ENCODE measurements at regions not wholly inside any gene's neighbourhood (a gene's known extent, or its start where the extent isn't known, plus 50 kb on each side); places are given as distances from the start of the nearest gene placed in this dataset.

- Histone ChIP-seq H3K36me3 (ENCODE audit: insufficient read depth, low read length) (no peaks in the 10 kb centered on the region), H3K4me3 (ENCODE audit: low read depth in 1 of 2, low read length in 2 of 2) (no peak overlapping the region), H3K4me2 (ENCODE audit: insufficient read depth, low read length) (no peak overlapping the region), H3K79me2 (ENCODE audit: insufficient read depth, low read length) (no peaks in the 10 kb centered on the region), H3K9ac (ENCODE audit: low read depth, low read length) (no peak overlapping the region), H3K9me3 (ENCODE audit: insufficient read depth, low read length, severe bottlenecking) (no peaks in the 10 kb centered on the region), H3K27me3 (ENCODE audit: insufficient read depth, low read length, poor library complexity) (no peaks in the 10 kb centered on the region), H3K27ac (ENCODE audit: low read length) (no peak overlapping the region), H3K4me1 (ENCODE audit: insufficient read depth, low read length) (no peaks in the 10 kb centered on the region), H4K20me1 (ENCODE audit: insufficient read depth, low read length) (no peaks in the 10 kb centered on the region), H2AFZ (ENCODE audit: low read depth, low read length) (no peak overlapping the region)
- no peak for TF ChIP-seq EZH2 (IDR thresholded peaks at IDR 0.05; ENCODE audit: borderline replicate concordance, low read depth, low read length, severe bottlenecking)
- TF ChIP-seq CTCF (IDR thresholded peaks at IDR 0.05; ENCODE audit: borderline replicate concordance, extremely low read depth, low read length, poor library complexity, severe bottlenecking): no peak
- no peak for ATAC-seq (ENCODE audit: insufficient read depth, low read depth)
- DNase-seq: no peak
These were observed 1237.5 kb downstream of the ZPLD1 start for GRCh38 chr3:103672346-103672745.

GRCh38 chr3:103684904-103685303 is 1250.1 kb downstream of the ZPLD1 start:
- no peak for ATAC-seq (ENCODE audit: insufficient read depth, low read depth)

GRCh38 chr3:103685939-103686338 is 1251.1 kb downstream of the ZPLD1 start:
- no peak for DNase-seq
- TF ChIP-seq CTCF (IDR thresholded peaks at IDR 0.05; ENCODE audit: borderline replicate concordance, extremely low read depth, low read length, poor library complexity, severe bottlenecking): no peak
- TF ChIP-seq EZH2 (IDR thresholded peaks at IDR 0.05; ENCODE audit: borderline replicate concordance, low read depth, low read length, severe bottlenecking): no peak
- Histone ChIP-seq H4K20me1 (ENCODE audit: insufficient read depth, low read length) (no peaks in the 10 kb centered on the region), H3K9ac (ENCODE audit: low read depth, low read length) (no peak overlapping the region), H3K79me2 (ENCODE audit: insufficient read depth, low read length) (no peaks in the 10 kb centered on the region), H3K9me3 (ENCODE audit: insufficient read depth, low read length, severe bottlenecking) (no peaks in the 10 kb centered on the region), H3K4me1 (ENCODE audit: insufficient read depth, low read length) (no peaks in the 10 kb centered on the region), H2AFZ (ENCODE audit: low read depth, low read length) (no peak overlapping the region), H3K27me3 (ENCODE audit: insufficient read depth, low read length, poor library complexity) (no peaks in the 10 kb centered on the region), H3K4me3 (ENCODE audit: low read depth in 1 of 2, low read length in 2 of 2) (no peak overlapping the region), H3K4me2 (ENCODE audit: insufficient read depth, low read length) (no peak overlapping the region), H3K27ac (ENCODE audit: low read length) (no peak overlapping the region), H3K36me3 (ENCODE audit: insufficient read depth, low read length) (no peaks in the 10 kb centered on the region)
- ATAC-seq (ENCODE audit: insufficient read depth, low read depth): no peak

More at GRCh38 chr3:103684904-103685303, 1250.1 kb downstream of the ZPLD1 start:
- Histone ChIP-seq H3K9me3 (ENCODE audit: insufficient read depth, low read length, severe bottlenecking) (no peaks in the 10 kb centered on the region), H3K4me3 (ENCODE audit: low read depth in 1 of 2, low read length in 2 of 2) (no peak overlapping the region), H2AFZ (ENCODE audit: low read depth, low read length) (no peak overlapping the region), H3K79me2 (ENCODE audit: insufficient read depth, low read length) (no peaks in the 10 kb centered on the region), H3K9ac (ENCODE audit: low read depth, low read length) (no peak overlapping the region), H3K27me3 (ENCODE audit: insufficient read depth, low read length, poor library complexity) (no peaks in the 10 kb centered on the region), H3K4me1 (ENCODE audit: insufficient read depth, low read length) (no peaks in the 10 kb centered on the region), H4K20me1 (ENCODE audit: insufficient read depth, low read length) (no peaks in the 10 kb centered on the region), H3K4me2 (ENCODE audit: insufficient read depth, low read length) (no peak overlapping the region), H3K36me3 (ENCODE audit: insufficient read depth, low read length) (no peaks in the 10 kb centered on the region), H3K27ac (ENCODE audit: low read length) (no peak overlapping the region)
- DNase-seq: no peak
- TF ChIP-seq EZH2 (IDR thresholded peaks at IDR 0.05; ENCODE audit: borderline replicate concordance, low read depth, low read length, severe bottlenecking) (no peak), CTCF (IDR thresholded peaks at IDR 0.05; ENCODE audit: borderline replicate concordance, extremely low read depth, low read length, poor library complexity, severe bottlenecking) (no peak)

GRCh38 chr3:103690536-103690935 is 1255.7 kb downstream of the ZPLD1 start:
- no peaks in the 10 kb centered on the region for H3K9me3 ChIP-seq (ENCODE audit: insufficient read depth, low read length, severe bottlenecking)
- no peak overlapping the region for H3K27ac ChIP-seq (ENCODE audit: low read length)
- no peak overlapping the region for H2AFZ ChIP-seq (ENCODE audit: low read depth, low read length)
- no peaks in the 10 kb centered on the region for H3K79me2 ChIP-seq (ENCODE audit: insufficient read depth, low read length)
- no peaks in the 10 kb centered on the region for H3K36me3 ChIP-seq (ENCODE audit: insufficient read depth, low read length)
- H3K4me1 ChIP-seq (ENCODE audit: insufficient read depth, low read length): no peaks in the 10 kb centered on the region
- H4K20me1 ChIP-seq (ENCODE audit: insufficient read depth, low read length): no peaks in the 10 kb centered on the region
- no peak overlapping the region for H3K9ac ChIP-seq (ENCODE audit: low read depth, low read length)
- TF ChIP-seq EZH2 (IDR thresholded peaks at IDR 0.05; ENCODE audit: borderline replicate concordance, low read depth, low read length, severe bottlenecking): no peak
- no peak for TF ChIP-seq CTCF (IDR thresholded peaks at IDR 0.05; ENCODE audit: borderline replicate concordance, extremely low read depth, low read length, poor library complexity, severe bottlenecking)
- no peak overlapping the region for H3K4me2 ChIP-seq (ENCODE audit: insufficient read depth, low read length)
- no peak for ATAC-seq (ENCODE audit: insufficient read depth, low read depth)
- no peak overlapping the region for H3K4me3 ChIP-seq (ENCODE audit: low read depth in 1 of 2, low read length in 2 of 2)
- no peaks in the 10 kb centered on the region for H3K27me3 ChIP-seq (ENCODE audit: insufficient read depth, low read length, poor library complexity)
- DNase-seq: no peak
